D721Med (cell line): ENCODE measurements at regions not wholly inside any gene's neighbourhood (a gene's known extent, or its start where the extent isn't known, plus 50 kb on each side); places are given as distances from the start of the nearest gene placed in this dataset.

Experiments used
- DNase-seq: peaks from one replicate; pipeline ENCODE4 v3.0.0; 2011; ENCODE audit warnings: low spot score; ENCODE audit not compliant: insufficient read length
- FAIRE-seq: peaks from 2 replicates; lab custom pipeline; 2011; peaks lifted over from hg19 to GRCh38; lab: Jason Lieb, UNC
- TF ChIP-seq, protein P1 (sequence below): IDR thresholded peaks from 2 replicates; pipeline ENCODE4 v1.5.1; 2012; ENCODE audit warnings: mild to moderate bottlenecking, control low read depth; ENCODE audit not compliant: insufficient read depth; ENCODE audit errors: missing control alignments

GRCh38 chr5:60229691-60230185 is 336.2 kb upstream of the PDE4D start:
- DNase-seq (no peak), FAIRE-seq (no peak)
- TF ChIP-seq, protein P1, sequence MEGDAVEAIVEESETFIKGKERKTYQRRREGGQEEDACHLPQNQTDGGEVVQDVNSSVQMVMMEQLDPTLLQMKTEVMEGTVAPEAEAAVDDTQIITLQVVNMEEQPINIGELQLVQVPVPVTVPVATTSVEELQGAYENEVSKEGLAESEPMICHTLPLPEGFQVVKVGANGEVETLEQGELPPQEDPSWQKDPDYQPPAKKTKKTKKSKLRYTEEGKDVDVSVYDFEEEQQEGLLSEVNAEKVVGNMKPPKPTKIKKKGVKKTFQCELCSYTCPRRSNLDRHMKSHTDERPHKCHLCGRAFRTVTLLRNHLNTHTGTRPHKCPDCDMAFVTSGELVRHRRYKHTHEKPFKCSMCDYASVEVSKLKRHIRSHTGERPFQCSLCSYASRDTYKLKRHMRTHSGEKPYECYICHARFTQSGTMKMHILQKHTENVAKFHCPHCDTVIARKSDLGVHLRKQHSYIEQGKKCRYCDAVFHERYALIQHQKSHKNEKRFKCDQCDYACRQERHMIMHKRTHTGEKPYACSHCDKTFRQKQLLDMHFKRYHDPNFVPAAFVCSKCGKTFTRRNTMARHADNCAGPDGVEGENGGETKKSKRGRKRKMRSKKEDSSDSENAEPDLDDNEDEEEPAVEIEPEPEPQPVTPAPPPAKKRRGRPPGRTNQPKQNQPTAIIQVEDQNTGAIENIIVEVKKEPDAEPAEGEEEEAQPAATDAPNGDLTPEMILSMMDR, result no peak

- TF ChIP-seq, protein P1, result no peak
- DNase-seq (no peak), FAIRE-seq (no peak)
Observed at GRCh38 chr5:60228676-60229075, 335.1 kb upstream of the PDE4D start.

DNA sequence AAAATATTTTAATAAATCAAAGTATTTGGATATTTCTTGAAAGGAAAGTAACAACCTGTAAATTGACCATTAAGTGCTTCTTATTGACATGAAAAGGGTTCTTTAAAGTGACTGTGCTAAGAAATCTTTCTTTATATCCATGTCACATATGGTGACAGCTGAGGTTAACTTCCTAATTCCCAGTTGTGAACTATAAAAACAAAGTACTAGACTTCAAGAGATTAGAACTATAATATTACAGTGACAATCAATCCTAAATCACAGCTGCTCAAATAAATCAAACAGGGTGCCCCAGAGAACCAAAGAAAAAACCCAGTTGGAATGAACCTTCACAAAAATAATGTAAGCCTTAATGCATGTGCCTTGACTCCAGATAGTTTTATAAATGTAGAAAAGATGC is 332.6 kb upstream of the PDE4D start:
- TF ChIP-seq, protein P1, result no peak
- no peak for FAIRE-seq

DNA sequence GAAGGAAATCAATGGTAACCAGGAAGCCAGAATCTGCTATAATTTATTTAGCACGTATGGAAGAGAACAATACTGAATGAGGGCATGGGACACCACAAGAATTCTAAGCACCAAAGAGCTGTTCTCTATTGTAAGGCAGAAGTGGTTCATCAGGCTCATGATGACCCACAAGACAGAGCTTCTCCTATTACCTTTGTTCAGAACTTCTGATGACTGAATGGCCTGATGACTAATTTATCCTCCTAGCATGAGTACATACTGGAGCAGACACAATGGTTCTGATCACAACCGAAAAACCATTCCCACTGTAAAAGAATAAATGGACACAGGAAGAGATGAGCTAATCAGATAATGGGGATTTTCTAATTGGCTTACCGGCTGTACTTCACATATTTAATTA is 329.8 kb upstream of the PDE4D start:
- DNase-seq (no peak), FAIRE-seq (no peak)
- TF ChIP-seq, protein P1, result no peak

More for the DNA sequence above, 332.6 kb upstream of the PDE4D start:
- no peak for DNase-seq

- TF ChIP-seq, protein P1, result no peak
- FAIRE-seq, result no peak
- DNase-seq, result no peak
Observed at GRCh38 chr5:60219921-60220320, 326.4 kb upstream of the PDE4D start.

DNA sequence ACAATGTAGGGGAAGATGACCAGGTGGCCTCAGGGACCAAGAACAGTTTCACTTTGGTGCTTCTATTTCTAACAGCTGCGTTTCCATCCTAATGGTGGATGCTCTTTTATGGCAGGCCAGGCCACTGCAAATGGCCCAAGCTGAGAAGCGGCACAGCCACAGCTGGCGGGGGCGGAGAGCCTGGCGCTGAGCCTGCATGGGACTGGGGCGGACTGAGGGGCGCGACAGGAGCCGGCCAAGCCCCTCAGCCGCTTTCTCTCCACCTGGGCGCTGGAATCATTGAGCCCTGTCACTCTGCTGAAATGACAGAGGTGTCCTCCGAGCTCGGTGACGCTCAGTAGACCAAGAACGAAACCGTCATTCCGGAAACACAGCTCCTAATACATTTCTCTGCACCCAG is 317.3 kb upstream of the PDE4D start:
- no peak for DNase-seq
- TF ChIP-seq, protein P1, result no peak
- no peak for FAIRE-seq

- no peak for FAIRE-seq
- TF ChIP-seq, protein P1, result no peak
- no peak for DNase-seq
Observed at GRCh38 chr5:60209146-60209840, 315.8 kb upstream of the PDE4D start.
